Osteocyte (in vitro differentiated cells): ENCODE measurements at regions not wholly inside any gene's neighbourhood (a gene's known extent, or its start where the extent isn't known, plus 50 kb on each side); places are given as distances from the start of the nearest gene placed in this dataset.

Experiments used
- DNase-seq: peaks from one replicate; pipeline ENCODE4 v3.0.0; 2021; ENCODE audit warnings: mixed read lengths; ENCODE audit not compliant: unreplicated experiment; ENCODE audit errors: extremely low spot score
- H3K27ac Mint-ChIP-seq: one replicate; pipeline ENCODE4 v1.8.0; 2021; ENCODE audit warnings: mild to moderate bottlenecking, mixed read lengths; ENCODE audit not compliant: unreplicated experiment
- H3K27me3 Mint-ChIP-seq: one replicate; pipeline ENCODE4 v1.8.0; 2021; ENCODE audit warnings: mixed read lengths; ENCODE audit not compliant: unreplicated experiment
- H3K36me3 Mint-ChIP-seq: one replicate; pipeline ENCODE4 v1.8.0; 2021; ENCODE audit warnings: mixed read lengths; ENCODE audit not compliant: unreplicated experiment
- H3K4me1 Mint-ChIP-seq: one replicate; pipeline ENCODE4 v1.8.0; 2021; ENCODE audit warnings: mixed read lengths; ENCODE audit not compliant: unreplicated experiment
- H3K4me3 Mint-ChIP-seq: one replicate; pipeline ENCODE4 v1.8.0; 2021; ENCODE audit warnings: mild to moderate bottlenecking, moderate library complexity, mixed read lengths; ENCODE audit not compliant: unreplicated experiment
- H3K9me3 Mint-ChIP-seq: one replicate; pipeline ENCODE4 v1.8.0; 2021; ENCODE audit warnings: mixed read lengths; ENCODE audit not compliant: unreplicated experiment
- CTCF ChIP-seq: fragments of 200-600 bp; sonication (generic); IDR thresholded peaks from 2 replicates; pipeline ENCODE4 v1.5.0; 2021; ENCODE audit warnings: antibody characterized with exemption, mild to moderate bottlenecking, moderate library complexity

- Mint-ChIP-seq H3K9me3 (peaks cover 15% of the 10 kb centered on the region), H3K27me3 (no peaks in the 10 kb centered on the region), H3K4me3 (no peak overlapping the region), H3K27ac (peak overlapping the region; percentile 60), H3K36me3 (no peaks in the 10 kb centered on the region), H3K4me1 (peaks cover 31% of the 10 kb centered on the region)
- peak; percentile 14 for TF ChIP-seq CTCF
- no peak for DNase-seq
Measured at GRCh38 chr12:69052613-69053408, 119.8 kb upstream of the CPM start.

- no peak for TF ChIP-seq CTCF
- DNase-seq: no peak
- Mint-ChIP-seq H3K4me1 (peaks cover 31% of the 10 kb centered on the region), H3K4me3 (no peak overlapping the region), H3K36me3 (no peaks in the 10 kb centered on the region), H3K27me3 (no peaks in the 10 kb centered on the region), H3K27ac (no peak overlapping the region), H3K9me3 (peaks cover 24% of the 10 kb centered on the region)
Measured at GRCh38 chr12:69054343-69055056, 121.5 kb upstream of the CPM start.

- H3K9me3 Mint-ChIP-seq: peaks cover 22% of the 10 kb centered on the region
- H3K27ac Mint-ChIP-seq: no peak overlapping the region
- H3K36me3 Mint-ChIP-seq: no peaks in the 10 kb centered on the region
- H3K4me3 Mint-ChIP-seq: no peak overlapping the region
- no peak for DNase-seq
- no peaks in the 10 kb centered on the region for H3K27me3 Mint-ChIP-seq
- peaks cover 31% of the 10 kb centered on the region for H3K4me1 Mint-ChIP-seq
- no peak for TF ChIP-seq CTCF
Measured at GRCh38 chr12:69055280-69055679, 122.3 kb upstream of the CPM start.

GRCh38 chr12:69055706-69056105 is 122.7 kb upstream of the CPM start:
- H3K9me3 Mint-ChIP-seq: peaks cover 18% of the 10 kb centered on the region
- peaks cover 31% of the 10 kb centered on the region for H3K4me1 Mint-ChIP-seq
- H3K4me3 Mint-ChIP-seq: no peak overlapping the region
- H3K27ac Mint-ChIP-seq: no peak overlapping the region
- DNase-seq: no peak
- H3K36me3 Mint-ChIP-seq: no peaks in the 10 kb centered on the region
- no peaks in the 10 kb centered on the region for H3K27me3 Mint-ChIP-seq
- TF ChIP-seq CTCF: no peak

- H3K4me1 Mint-ChIP-seq: peaks cover 31% of the 10 kb centered on the region
- H3K9me3 Mint-ChIP-seq: peaks cover 9% of the 10 kb centered on the region
- no peaks in the 10 kb centered on the region for H3K36me3 Mint-ChIP-seq
- TF ChIP-seq CTCF: no peak
- no peak overlapping the region for H3K27ac Mint-ChIP-seq
- no peaks in the 10 kb centered on the region for H3K27me3 Mint-ChIP-seq
- DNase-seq: no peak
- no peak overlapping the region for H3K4me3 Mint-ChIP-seq
Measured at GRCh38 chr12:69056743-69057515, 124.0 kb upstream of the CPM start.
